Astrocyte (in vitro differentiated cells and primary cell): ENCODE measurements at regions not wholly inside any gene's neighbourhood (a gene's known extent, or its start where the extent isn't known, plus 50 kb on each side); places are given as distances from the start of the nearest gene placed in this dataset.

Experiments
- DNase-seq: peaks from one replicate; pipeline ENCODE4 v3.0.0-alpha.2; 2010; ENCODE audit warnings: low read depth
- FAIRE-seq: peaks from 2 replicates; lab custom pipeline; 2011; peaks lifted over from hg19 to GRCh38; lab: Jason Lieb, UNC
- H2AFZ ChIP-seq: 2 replicates; pipeline ENCODE4 v1.6.0; 2012; ENCODE audit warnings: low read depth, low read length, inconsistent platforms
- H3K27ac ChIP-seq: 2 replicates; pipeline ENCODE4 v1.5.1; 2011; ENCODE audit warnings: low read depth, low read length, inconsistent platforms
- H3K27me3 ChIP-seq: 2 replicates; pipeline ENCODE4 v1.6.0; 2011; ENCODE audit warnings: low read length, inconsistent platforms; ENCODE audit not compliant: insufficient read depth
- H3K36me3 ChIP-seq: 2 replicates; pipeline ENCODE4 v1.5.1; 2011; ENCODE audit warnings: low read length, inconsistent platforms; ENCODE audit not compliant: insufficient read depth
- H3K4me1 ChIP-seq: 2 replicates; pipeline ENCODE4 v1.5.1; 2011; ENCODE audit warnings: low read length, inconsistent platforms; ENCODE audit not compliant: insufficient read depth
- H3K4me2 ChIP-seq: 2 replicates; pipeline ENCODE4 v1.6.0; 2012; ENCODE audit warnings: low read length, inconsistent platforms
- H3K4me3 ChIP-seq: 2 replicates; pipeline ENCODE4 v1.5.1; 2011; ENCODE audit warnings: low read depth, mild to moderate bottlenecking, low read length, inconsistent platforms; ENCODE audit not compliant: insufficient read depth
- H3K79me2 ChIP-seq: 2 replicates; pipeline ENCODE4 v1.6.0; 2012; ENCODE audit warnings: mild to moderate bottlenecking, low read length, inconsistent platforms; ENCODE audit not compliant: insufficient read depth
- H3K9ac ChIP-seq: 2 replicates; pipeline ENCODE4 v1.6.0; 2012; ENCODE audit warnings: mild to moderate bottlenecking, low read length, inconsistent platforms
- H3K9me3 ChIP-seq: 2 replicates; pipeline ENCODE4 v1.5.1; 2012; ENCODE audit warnings: low read depth, mild to moderate bottlenecking, low read length, inconsistent platforms; ENCODE audit not compliant: insufficient read depth
- H4K20me1 ChIP-seq: 2 replicates; pipeline ENCODE4 v1.6.0; 2012; ENCODE audit warnings: low read length, inconsistent platforms; ENCODE audit not compliant: insufficient read depth
- H3K27ac Mint-ChIP-seq: one replicate; pipeline ENCODE4 v1.8.0; 2021; ENCODE audit warnings: mild to moderate bottlenecking, mixed read lengths; ENCODE audit not compliant: unreplicated experiment
- H3K27me3 Mint-ChIP-seq: one replicate; pipeline ENCODE4 v1.8.0; 2021; ENCODE audit warnings: low read depth, mixed read lengths; ENCODE audit not compliant: unreplicated experiment
- H3K36me3 Mint-ChIP-seq: one replicate; pipeline ENCODE4 v1.8.0; 2021; ENCODE audit warnings: low read depth, mixed read lengths; ENCODE audit not compliant: unreplicated experiment
- H3K4me1 Mint-ChIP-seq: one replicate; pipeline ENCODE4 v1.8.0; 2021; ENCODE audit warnings: low read depth, mixed read lengths; ENCODE audit not compliant: unreplicated experiment
- H3K4me3 Mint-ChIP-seq: one replicate; pipeline ENCODE4 v1.8.0; 2021; ENCODE audit warnings: mild to moderate bottlenecking, moderate library complexity, mixed read lengths; ENCODE audit not compliant: unreplicated experiment
- H3K9me3 Mint-ChIP-seq: one replicate; pipeline ENCODE4 v1.8.0; 2021; ENCODE audit warnings: mild to moderate bottlenecking, mixed read lengths; ENCODE audit not compliant: unreplicated experiment
- CTCF ChIP-seq: IDR thresholded peaks from 2 replicates; pipeline ENCODE4 v1.5.1; 2011; ENCODE audit warnings: low read depth, mild to moderate bottlenecking, inconsistent platforms, low read length, moderate library complexity; ENCODE audit not compliant: insufficient read depth
- EZH2 ChIP-seq: IDR thresholded peaks from 2 replicates; pipeline ENCODE4 v1.6.1; 2012; ENCODE audit warnings: mild to moderate bottlenecking, low read length, inconsistent platforms; ENCODE audit not compliant: insufficient read depth

- Histone ChIP-seq H3K79me2 (no peaks in the 10 kb centered on the region), H3K9me3 (no peaks in the 10 kb centered on the region), H4K20me1 (no peaks in the 10 kb centered on the region), H3K4me3 (no peak overlapping the region), H3K9ac (no peak overlapping the region), H3K27me3 (no peaks in the 10 kb centered on the region), H3K4me1 (peaks cover 29% of the 10 kb centered on the region), H3K4me2 (peak overlapping the region; percentile 81), H3K36me3 (no peaks in the 10 kb centered on the region), H2AFZ (no peak overlapping the region), H3K27ac (peak overlapping the region; percentile 26)
- FAIRE-seq = no peak
- DNase-seq = peak; percentile 31
- Mint-ChIP-seq H3K4me3 (no peak overlapping the region), H3K9me3 (no peaks in the 10 kb centered on the region), H3K27me3 (no peaks in the 10 kb centered on the region), H3K27ac (peak overlapping the region; percentile 75), H3K36me3 (no peaks in the 10 kb centered on the region), H3K4me1 (peaks cover 29% of the 10 kb centered on the region)
- TF ChIP-seq EZH2 (no peak), CTCF (no peak)
Observed at GRCh38 chr20:54345821-54346220, 129.6 kb upstream of the DOK5 start.

DNA sequence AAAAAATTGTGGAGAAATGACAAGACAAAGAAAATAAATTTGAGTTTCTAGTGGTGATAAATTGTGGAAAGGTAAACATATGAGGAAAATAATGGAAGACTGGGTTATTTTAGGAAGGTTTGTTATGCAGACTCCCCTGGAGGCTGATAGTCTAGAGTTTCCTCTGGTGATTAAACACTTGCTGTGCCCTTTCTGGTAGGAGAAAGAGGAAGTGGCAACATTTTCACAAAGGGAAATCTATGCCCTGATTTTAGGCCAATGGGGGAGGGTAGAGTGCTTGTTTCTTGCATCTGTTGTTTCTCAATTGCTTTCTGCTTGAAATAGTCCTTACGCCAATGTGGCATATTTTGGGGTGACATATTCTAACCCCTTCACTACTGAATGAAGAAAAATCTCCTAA is 129.1 kb upstream of the DOK5 start:
- no peak overlapping the region for H3K4me3 ChIP-seq
- H4K20me1 ChIP-seq = no peaks in the 10 kb centered on the region
- FAIRE-seq (peak; percentile 37), DNase-seq (no peak)
- Mint-ChIP-seq H3K4me3 (no peak overlapping the region), H3K27ac (peak overlapping the region; percentile 75), H3K9me3 (no peaks in the 10 kb centered on the region), H3K27me3 (no peaks in the 10 kb centered on the region), H3K4me1 (peaks cover 27% of the 10 kb centered on the region), H3K36me3 (no peaks in the 10 kb centered on the region)
- H3K4me2 ChIP-seq = peak overlapping the region; percentile 81
- no peak overlapping the region for H3K27ac ChIP-seq
- no peak overlapping the region for H3K9ac ChIP-seq
- no peaks in the 10 kb centered on the region for H3K79me2 ChIP-seq
- no peaks in the 10 kb centered on the region for H3K36me3 ChIP-seq
- peaks cover 25% of the 10 kb centered on the region for H3K4me1 ChIP-seq
- no peaks in the 10 kb centered on the region for H3K9me3 ChIP-seq
- no peak overlapping the region for H2AFZ ChIP-seq
- no peak for TF ChIP-seq EZH2
- no peak for TF ChIP-seq CTCF
- no peaks in the 10 kb centered on the region for H3K27me3 ChIP-seq

GRCh38 chr20:54347166-54347833 is 128.1 kb upstream of the DOK5 start:
- TF ChIP-seq CTCF = no peak
- no peak for TF ChIP-seq EZH2
- Histone ChIP-seq H3K9ac (no peak overlapping the region), H3K4me2 (no peak overlapping the region), H3K36me3 (no peaks in the 10 kb centered on the region), H3K27ac (no peak overlapping the region), H4K20me1 (no peaks in the 10 kb centered on the region), H2AFZ (no peak overlapping the region), H3K9me3 (no peaks in the 10 kb centered on the region), H3K4me3 (no peak overlapping the region), H3K79me2 (no peaks in the 10 kb centered on the region), H3K4me1 (peaks cover 20% of the 10 kb centered on the region), H3K27me3 (no peaks in the 10 kb centered on the region)
- Mint-ChIP-seq H3K9me3 (no peaks in the 10 kb centered on the region), H3K4me1 (peaks cover 27% of the 10 kb centered on the region), H3K27ac (peak overlapping the region; percentile 15), H3K36me3 (no peaks in the 10 kb centered on the region), H3K4me3 (no peak overlapping the region), H3K27me3 (no peaks in the 10 kb centered on the region)
- DNase-seq (no peak), FAIRE-seq (no peak)
